GM08714 (cell line): ENCODE measurements at regions not wholly inside any gene's neighbourhood (a gene's known extent, or its start where the extent isn't known, plus 50 kb on each side); places are given as distances from the start of the nearest gene placed in this dataset.

Experiments used
- H3K4me3 ChIP-seq: fragments of 200-500 bp; sonication (Bioruptor generic); 2 replicates; pipeline ENCODE4 v1.5.1; 2014; ENCODE audit warnings: mild to moderate bottlenecking, low read length, inconsistent platforms
- ZNF274 ChIP-seq: IDR thresholded peaks from 2 replicates; pipeline ENCODE4 v1.6.1; 2012; ENCODE audit warnings: mild to moderate bottlenecking, low read depth, low read length

DNA sequence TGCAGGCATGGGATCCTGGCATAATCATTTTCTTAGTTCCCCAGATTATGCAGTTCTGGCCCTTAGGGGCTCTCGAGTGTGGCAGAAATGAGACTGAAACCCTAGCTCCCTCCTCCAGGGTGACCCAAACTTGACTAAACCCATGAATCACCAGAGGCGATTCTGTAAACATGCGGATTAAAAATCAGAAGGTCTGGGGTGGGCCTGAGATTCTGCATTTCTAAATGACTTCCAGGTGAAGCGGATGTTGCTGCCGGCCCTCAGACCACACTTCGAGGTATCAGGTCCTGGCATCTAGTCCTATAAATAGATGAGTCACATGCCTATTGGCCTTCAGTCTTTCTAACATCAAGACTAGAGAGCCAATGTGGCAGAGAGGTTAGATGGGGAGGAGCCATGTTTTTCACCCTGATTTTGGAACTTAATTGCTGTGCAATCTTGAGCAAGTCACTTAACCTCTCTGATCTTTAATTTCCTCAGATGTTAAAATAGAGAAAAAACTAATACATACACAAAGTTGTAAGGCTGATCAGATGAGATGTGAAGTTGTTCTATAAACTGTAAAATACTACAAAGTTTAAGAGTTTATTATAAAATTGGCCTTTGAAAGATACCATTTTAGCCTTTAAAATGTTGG is 431.2 kb downstream of the FOXO1 start:
- no peak overlapping the region for H3K4me3 ChIP-seq
- no peak for TF ChIP-seq ZNF274

GRCh38 chr13:40236566-40237168 is 429.8 kb downstream of the FOXO1 start:
- H3K4me3 ChIP-seq = no peak overlapping the region
- no peak for TF ChIP-seq ZNF274

- no peak for TF ChIP-seq ZNF274
- no peak overlapping the region for H3K4me3 ChIP-seq
Measured at GRCh38 chr13:40238761-40239160, 427.7 kb downstream of the FOXO1 start.

- H3K4me3 ChIP-seq = no peak overlapping the region
- TF ChIP-seq ZNF274 = no peak
Measured at GRCh38 chr13:40240293-40240692, 426.1 kb downstream of the FOXO1 start.

DNA sequence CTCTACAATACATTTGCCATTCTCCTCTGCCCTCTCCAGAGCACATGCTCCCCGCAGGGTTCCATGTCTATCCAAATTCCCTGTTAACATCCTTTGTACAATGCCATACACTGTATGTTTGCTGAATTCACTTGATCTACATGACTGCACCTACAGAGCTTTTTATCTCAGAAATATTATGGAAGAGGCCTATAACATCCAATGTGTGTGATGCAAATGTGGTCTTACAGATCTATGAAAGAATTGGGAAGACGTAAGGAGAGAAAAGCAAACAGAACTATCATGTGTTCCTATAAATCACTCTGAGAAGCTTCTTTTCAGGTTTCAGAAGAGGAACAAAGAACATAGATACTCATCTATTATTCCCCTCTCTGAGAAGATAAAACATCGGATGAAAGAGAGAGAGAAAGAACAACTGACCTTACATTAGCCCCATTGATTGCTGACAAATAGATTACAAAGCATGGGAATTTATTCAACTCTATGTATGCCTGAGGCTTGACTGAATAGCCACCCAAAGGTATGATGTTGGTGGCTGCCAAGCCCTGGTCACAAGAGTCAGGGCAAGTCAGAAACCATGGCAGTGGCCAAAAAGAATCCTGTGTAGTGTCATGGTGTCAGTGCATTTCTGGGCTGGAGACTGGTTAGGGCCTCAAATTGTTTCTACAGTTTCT is 425.2 kb downstream of the FOXO1 start:
- no peak overlapping the region for H3K4me3 ChIP-seq
- no peak for TF ChIP-seq ZNF274

GRCh38 chr13:40243047-40243446 is 423.4 kb downstream of the FOXO1 start:
- TF ChIP-seq ZNF274 = no peak
- H3K4me3 ChIP-seq = no peak overlapping the region

DNA sequence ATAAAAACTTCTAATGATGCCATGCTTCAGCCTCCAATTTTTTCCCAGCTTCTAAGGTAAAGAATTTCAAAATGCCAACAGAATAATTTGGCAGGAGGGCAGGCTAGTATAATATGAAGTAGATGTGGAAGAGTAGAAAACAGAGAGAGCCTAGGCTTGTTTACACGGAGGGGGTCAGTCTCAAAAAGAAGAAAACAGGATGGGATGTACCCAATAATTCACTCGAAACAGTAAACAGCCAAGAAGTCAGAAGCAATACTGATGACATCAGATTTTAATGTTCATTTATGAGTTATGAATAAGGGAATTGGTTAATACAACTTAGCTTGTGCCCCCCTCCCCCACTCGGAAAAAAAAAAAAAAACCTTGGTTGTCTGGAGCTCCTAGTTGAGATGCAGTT is 422.5 kb downstream of the FOXO1 start:
- no peak overlapping the region for H3K4me3 ChIP-seq
- TF ChIP-seq ZNF274 = no peak

DNA sequence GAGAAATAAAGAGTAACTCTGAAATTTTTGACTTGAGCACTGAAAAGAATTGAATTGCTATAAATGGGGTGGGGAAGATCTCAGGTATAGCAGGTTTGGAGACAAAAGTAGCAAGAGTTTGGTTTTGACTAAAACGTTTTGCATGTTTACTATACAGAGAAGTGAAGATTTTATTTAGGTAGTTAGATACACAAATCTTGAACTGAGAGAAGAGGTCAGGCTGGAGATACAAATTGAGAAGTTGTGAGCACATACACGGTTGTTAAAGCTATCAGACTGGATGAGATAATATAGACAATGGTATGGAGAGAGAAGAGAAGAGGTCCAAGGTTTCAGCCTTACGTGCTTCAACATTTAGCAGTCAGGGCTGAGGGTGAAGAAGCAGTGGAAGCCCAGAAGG is 420.9 kb downstream of the FOXO1 start:
- no peak for TF ChIP-seq ZNF274
- H3K4me3 ChIP-seq = no peak overlapping the region

GRCh38 chr13:40247845-40248244 is 418.6 kb downstream of the FOXO1 start:
- no peak overlapping the region for H3K4me3 ChIP-seq
- TF ChIP-seq ZNF274 = no peak

DNA sequence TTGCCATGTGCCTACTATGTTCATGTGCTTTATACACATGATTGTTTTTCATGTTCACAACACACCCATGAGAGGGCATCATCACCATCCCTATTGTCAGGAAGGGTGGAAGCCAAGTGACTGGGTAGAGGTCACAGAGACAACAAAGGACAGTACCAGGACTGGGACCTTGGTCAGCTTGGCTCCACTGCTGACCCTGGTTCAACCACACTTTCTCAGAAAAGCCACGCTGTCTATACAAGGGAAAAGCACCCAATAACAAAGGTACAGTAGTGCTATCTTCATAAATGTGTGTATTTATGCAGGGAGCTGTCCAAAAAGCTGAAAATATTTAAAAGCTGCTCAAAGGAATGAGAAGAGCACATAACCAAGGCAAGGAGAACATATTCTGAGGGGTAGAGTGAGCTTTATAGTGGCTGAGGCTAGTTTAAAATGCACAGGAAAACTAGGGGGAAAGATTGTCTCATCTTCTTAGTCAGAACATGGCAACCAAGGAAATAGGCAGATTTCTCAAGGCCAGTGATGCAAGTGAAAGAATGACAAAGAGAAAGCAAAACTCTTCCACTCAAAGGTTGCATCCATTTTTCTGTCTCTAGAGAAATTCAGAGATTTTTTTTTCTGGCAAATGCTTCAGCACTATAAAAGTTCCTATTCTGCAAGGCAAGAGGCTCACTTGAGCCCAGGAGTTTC is 415.0 kb downstream of the FOXO1 start:
- TF ChIP-seq ZNF274 = no peak
- H3K4me3 ChIP-seq = no peak overlapping the region

DNA sequence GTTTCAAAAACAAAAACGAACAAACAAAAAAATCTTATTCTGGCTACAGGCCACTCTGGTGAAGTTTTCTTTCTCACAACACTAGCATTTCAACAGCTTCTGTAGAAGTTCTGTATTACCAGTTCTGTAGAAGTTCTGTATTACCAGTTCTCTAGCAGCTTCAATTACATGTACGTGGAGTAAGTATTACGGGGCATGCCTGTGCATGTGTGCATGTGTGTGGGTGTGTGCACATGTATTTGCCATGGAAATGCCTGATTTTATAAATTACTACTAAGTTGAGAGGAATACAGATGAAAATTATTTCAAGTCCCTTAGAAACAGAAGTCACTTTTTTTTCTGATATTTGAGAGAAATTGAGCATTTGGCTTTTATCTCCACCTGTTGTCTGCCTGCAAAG is 414.2 kb downstream of the FOXO1 start:
- H3K4me3 ChIP-seq = no peak overlapping the region
- no peak for TF ChIP-seq ZNF274

DNA sequence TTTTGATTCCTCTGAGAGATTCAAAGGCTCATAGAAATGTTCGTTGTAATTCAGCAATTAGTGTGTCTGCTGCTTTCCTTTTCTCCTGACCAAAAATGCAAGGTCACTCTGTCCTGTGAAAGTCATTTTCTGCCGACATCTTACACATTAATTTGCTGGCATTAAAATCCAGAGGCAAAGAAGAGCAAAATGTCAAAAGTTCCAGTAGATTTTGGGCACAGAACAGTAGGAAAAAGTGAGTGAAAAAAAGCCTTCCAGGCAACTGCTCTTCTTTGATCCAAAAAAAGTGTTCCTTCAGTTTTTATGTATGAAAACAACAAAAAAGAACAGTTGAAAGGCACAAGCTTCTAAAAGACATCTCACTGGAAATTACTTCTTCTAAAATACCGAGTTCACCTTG is 413.8 kb downstream of the FOXO1 start:
- no peak overlapping the region for H3K4me3 ChIP-seq
- TF ChIP-seq ZNF274 = no peak

- H3K4me3 ChIP-seq = no peak overlapping the region
- no peak for TF ChIP-seq ZNF274
Measured at GRCh38 chr13:40254394-40254793, 412.0 kb downstream of the FOXO1 start.

DNA sequence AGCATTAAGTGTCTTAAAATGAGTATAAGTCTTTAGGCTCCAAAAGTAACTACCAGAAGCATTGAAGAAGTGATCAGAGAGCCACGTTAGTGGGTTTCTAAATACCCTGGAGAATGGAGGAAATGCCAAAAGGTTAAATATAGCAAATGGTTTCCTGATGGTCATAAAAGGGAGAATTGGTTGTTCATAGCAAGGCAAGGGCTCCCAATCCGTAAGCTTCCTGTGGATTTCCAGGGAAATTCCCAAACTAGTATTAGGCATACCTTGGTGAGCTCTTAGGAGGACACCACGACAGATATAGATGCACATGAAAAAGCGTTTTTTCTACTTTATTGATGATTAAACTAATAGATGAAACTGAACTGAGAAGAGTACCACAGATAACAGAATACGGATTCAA is 410.9 kb downstream of the FOXO1 start:
- no peak overlapping the region for H3K4me3 ChIP-seq
- TF ChIP-seq ZNF274 = no peak

GRCh38 chr13:40259899-40260298 is 406.5 kb downstream of the FOXO1 start:
- no peak overlapping the region for H3K4me3 ChIP-seq
- no peak for TF ChIP-seq ZNF274
